ENCODE measurements at regions not wholly inside any gene's neighbourhood (a gene's known extent, or its start where the extent isn't known, plus 50 kb on each side); places are given as distances from the start of the nearest gene placed in this dataset.

DNA sequence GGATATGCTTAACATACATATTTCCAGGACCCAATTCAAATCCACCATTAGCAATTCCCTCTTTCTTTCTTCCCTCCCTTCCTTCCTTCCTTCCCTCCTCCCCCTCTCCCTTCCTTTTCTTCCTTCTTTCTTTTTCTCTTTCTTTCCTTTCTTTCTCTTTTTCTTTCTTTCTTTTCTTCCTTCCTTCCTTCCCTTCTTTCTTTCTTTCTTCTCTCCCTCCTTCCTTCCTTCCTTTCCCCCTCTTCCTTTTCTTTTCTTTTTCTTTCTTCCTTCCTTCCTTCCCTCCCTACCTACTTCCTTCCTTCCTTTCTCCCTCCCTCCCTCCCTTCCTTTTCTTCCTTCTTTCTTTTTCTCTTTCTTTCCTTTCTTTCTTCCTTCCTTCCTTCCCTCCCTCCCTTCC is 332.0 kb downstream of the TMEM161B start:
- H3K9ac ChIP-seq (ENCODE audit: low read length) = no peak overlapping the region
- TF ChIP-seq MXI1 (conservative IDR thresholded peaks at IDR 0.05; ENCODE audit: poor library complexity, severe bottlenecking) = no peak
- no peak for TF ChIP-seq RAD21 (conservative IDR thresholded peaks at IDR 0.05)
- TF ChIP-seq CTCF (IDR thresholded peaks at IDR 0.05; ENCODE audit: poor library complexity, severe bottlenecking) = no peak
- TF ChIP-seq, protein P1, sequence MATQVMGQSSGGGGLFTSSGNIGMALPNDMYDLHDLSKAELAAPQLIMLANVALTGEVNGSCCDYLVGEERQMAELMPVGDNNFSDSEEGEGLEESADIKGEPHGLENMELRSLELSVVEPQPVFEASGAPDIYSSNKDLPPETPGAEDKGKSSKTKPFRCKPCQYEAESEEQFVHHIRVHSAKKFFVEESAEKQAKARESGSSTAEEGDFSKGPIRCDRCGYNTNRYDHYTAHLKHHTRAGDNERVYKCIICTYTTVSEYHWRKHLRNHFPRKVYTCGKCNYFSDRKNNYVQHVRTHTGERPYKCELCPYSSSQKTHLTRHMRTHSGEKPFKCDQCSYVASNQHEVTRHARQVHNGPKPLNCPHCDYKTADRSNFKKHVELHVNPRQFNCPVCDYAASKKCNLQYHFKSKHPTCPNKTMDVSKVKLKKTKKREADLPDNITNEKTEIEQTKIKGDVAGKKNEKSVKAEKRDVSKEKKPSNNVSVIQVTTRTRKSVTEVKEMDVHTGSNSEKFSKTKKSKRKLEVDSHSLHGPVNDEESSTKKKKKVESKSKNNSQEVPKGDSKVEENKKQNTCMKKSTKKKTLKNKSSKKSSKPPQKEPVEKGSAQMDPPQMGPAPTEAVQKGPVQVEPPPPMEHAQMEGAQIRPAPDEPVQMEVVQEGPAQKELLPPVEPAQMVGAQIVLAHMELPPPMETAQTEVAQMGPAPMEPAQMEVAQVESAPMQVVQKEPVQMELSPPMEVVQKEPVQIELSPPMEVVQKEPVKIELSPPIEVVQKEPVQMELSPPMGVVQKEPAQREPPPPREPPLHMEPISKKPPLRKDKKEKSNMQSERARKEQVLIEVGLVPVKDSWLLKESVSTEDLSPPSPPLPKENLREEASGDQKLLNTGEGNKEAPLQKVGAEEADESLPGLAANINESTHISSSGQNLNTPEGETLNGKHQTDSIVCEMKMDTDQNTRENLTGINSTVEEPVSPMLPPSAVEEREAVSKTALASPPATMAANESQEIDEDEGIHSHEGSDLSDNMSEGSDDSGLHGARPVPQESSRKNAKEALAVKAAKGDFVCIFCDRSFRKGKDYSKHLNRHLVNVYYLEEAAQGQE (IDR thresholded peaks at IDR 0.05; ENCODE audit: borderline replicate concordance) = no peak
- TF ChIP-seq TAF1 (IDR thresholded peaks at IDR 0.05; ENCODE audit: low read depth) = no peak
- TF ChIP-seq EP300 (conservative IDR thresholded peaks at IDR 0.05; ENCODE audit: poor library complexity, severe bottlenecking) = no peak
- TF ChIP-seq SMC3 (conservative IDR thresholded peaks at IDR 0.05; ENCODE audit: poor library complexity) = no peak
- no peak for TF ChIP-seq POLR2AphosphoS5 (IDR thresholded peaks at IDR 0.05)
- H4K20me1 ChIP-seq (ENCODE audit: insufficient read depth) = no peaks in the 10 kb centered on the region
- no peak overlapping the region for H3K4me3 ChIP-seq (ENCODE audit: low read length)
- no peaks in the 10 kb centered on the region for H3K9me3 ChIP-seq (ENCODE audit: low read length)
- H3K27me3 ChIP-seq (ENCODE audit: insufficient read depth, low read depth, low read length) = no peaks in the 10 kb centered on the region
- H3F3A ChIP-seq (ENCODE audit: insufficient read depth, low read length, poor library complexity, severe bottlenecking) = no peaks in the 10 kb centered on the region
- H2AFZ ChIP-seq (ENCODE audit: low read depth, low read length) = no peak overlapping the region
- no peaks in the 10 kb centered on the region for H3K36me3 ChIP-seq (ENCODE audit: insufficient read depth, low read length)
- no peaks in the 10 kb centered on the region for H3K79me2 ChIP-seq (replicated peaks; ENCODE audit: insufficient read depth, low read length)
- H3K9me2 ChIP-seq (ENCODE audit: insufficient read depth, low read length) = no peaks in the 10 kb centered on the region
- no peak overlapping the region for H3K4me2 ChIP-seq (ENCODE audit: low read length)
- H3K27ac ChIP-seq (ENCODE audit: low read length) = no peak overlapping the region

- no peak overlapping the region for H3K27ac ChIP-seq (ENCODE audit: low read length)
- no peaks in the 10 kb centered on the region for H3K9me2 ChIP-seq (ENCODE audit: insufficient read depth, low read length)
- no peak overlapping the region for H3K9ac ChIP-seq (ENCODE audit: low read length)
- no peaks in the 10 kb centered on the region for H3K79me2 ChIP-seq (replicated peaks; ENCODE audit: insufficient read depth, low read length)
- no peaks in the 10 kb centered on the region for H3K9me3 ChIP-seq (ENCODE audit: low read length)
- no peak overlapping the region for H3K4me2 ChIP-seq (ENCODE audit: low read length)
- TF ChIP-seq TAF1 (IDR thresholded peaks at IDR 0.05; ENCODE audit: low read depth) (no peak), POLR2AphosphoS5 (IDR thresholded peaks at IDR 0.05) (no peak), EP300 (conservative IDR thresholded peaks at IDR 0.05; ENCODE audit: poor library complexity, severe bottlenecking) (no peak), MXI1 (conservative IDR thresholded peaks at IDR 0.05; ENCODE audit: poor library complexity, severe bottlenecking) (no peak), EZH2 (IDR thresholded peaks at IDR 0.05; ENCODE audit: borderline replicate concordance, insufficient read depth, low read length, poor library complexity, severe bottlenecking) (no peak), RAD21 (conservative IDR thresholded peaks at IDR 0.05) (no peak), SMC3 (conservative IDR thresholded peaks at IDR 0.05; ENCODE audit: poor library complexity) (no peak), CTCF (IDR thresholded peaks at IDR 0.05; ENCODE audit: poor library complexity, severe bottlenecking) (no peak)
- TF ChIP-seq, protein P1 (IDR thresholded peaks at IDR 0.05; ENCODE audit: borderline replicate concordance) = no peak
- no peaks in the 10 kb centered on the region for H3F3A ChIP-seq (ENCODE audit: insufficient read depth, low read length, poor library complexity, severe bottlenecking)
- no peak overlapping the region for H3K4me3 ChIP-seq (ENCODE audit: low read length)
- H4K20me1 ChIP-seq (ENCODE audit: insufficient read depth) = no peaks in the 10 kb centered on the region
- H3K27me3 ChIP-seq (ENCODE audit: insufficient read depth, low read depth, low read length) = no peaks in the 10 kb centered on the region
- H2AFZ ChIP-seq (ENCODE audit: low read depth, low read length) = no peak overlapping the region
- H3K36me3 ChIP-seq (ENCODE audit: insufficient read depth, low read length) = no peaks in the 10 kb centered on the region
Measured at GRCh38 chr5:87924436-87924835, 344.2 kb downstream of the TMEM161B start.

All from neural cell (in vitro differentiated cells).